Prostate gland (tissue), 2 donors: ENCODE measurements at regions not wholly inside any gene's neighbourhood (a gene's known extent, or its start where the extent isn't known, plus 50 kb on each side); places are given as distances from the start of the nearest gene placed in this dataset.

Experiments used
- POLR2A ChIP-seq: fragments of 450-650 bp; IDR thresholded peaks from one replicate; pipeline ENCODE4 v1.6.1; 2016; ENCODE audit warnings: antibody characterized with exemption, mild to moderate bottlenecking
- POLR2AphosphoS5 ChIP-seq: sonication (generic); formaldehyde crosslinking; IDR thresholded peaks from one replicate; pipeline ENCODE4 v1.6.1; 2017; ENCODE audit warnings: antibody characterized with exemption
- TF ChIP-seq, protein P1 (sequence below), 4 experiments: fragments of 200-600 bp in 2 of 4; fragments of 450-650 bp in 2 of 4; sonication (generic) in 2 of 4; IDR thresholded peaks; 1 replicate in 3 of 4; 2 replicates in 1 of 4; pipeline ENCODE4 v1.5.1; 2016 to 2019; ENCODE audit warnings: antibody characterized with exemption in 4 of 4, mild to moderate bottlenecking in 2 of 4, moderate library complexity in 2 of 4

DNA sequence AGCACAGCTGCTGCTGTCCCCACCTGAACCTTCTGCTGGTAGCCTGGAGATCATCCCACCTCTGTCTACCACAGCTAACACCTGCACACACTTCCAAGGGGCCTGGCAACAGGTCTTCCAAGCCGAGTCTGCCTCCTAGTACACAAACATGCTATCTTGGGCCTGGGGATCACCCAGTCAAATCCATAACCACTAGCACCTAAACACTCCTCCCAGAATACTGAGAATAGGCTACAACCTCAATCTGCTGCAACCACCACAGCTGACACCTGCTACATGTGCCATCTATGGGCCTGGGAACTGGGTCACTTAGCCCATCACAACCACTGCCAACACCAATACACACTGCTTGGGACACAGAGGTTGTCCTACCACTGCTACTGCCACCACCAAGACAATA lies 362.8 kb upstream of the ARPP21 start:
- TF ChIP-seq POLR2A = no peak
- TF ChIP-seq, protein P1, sequence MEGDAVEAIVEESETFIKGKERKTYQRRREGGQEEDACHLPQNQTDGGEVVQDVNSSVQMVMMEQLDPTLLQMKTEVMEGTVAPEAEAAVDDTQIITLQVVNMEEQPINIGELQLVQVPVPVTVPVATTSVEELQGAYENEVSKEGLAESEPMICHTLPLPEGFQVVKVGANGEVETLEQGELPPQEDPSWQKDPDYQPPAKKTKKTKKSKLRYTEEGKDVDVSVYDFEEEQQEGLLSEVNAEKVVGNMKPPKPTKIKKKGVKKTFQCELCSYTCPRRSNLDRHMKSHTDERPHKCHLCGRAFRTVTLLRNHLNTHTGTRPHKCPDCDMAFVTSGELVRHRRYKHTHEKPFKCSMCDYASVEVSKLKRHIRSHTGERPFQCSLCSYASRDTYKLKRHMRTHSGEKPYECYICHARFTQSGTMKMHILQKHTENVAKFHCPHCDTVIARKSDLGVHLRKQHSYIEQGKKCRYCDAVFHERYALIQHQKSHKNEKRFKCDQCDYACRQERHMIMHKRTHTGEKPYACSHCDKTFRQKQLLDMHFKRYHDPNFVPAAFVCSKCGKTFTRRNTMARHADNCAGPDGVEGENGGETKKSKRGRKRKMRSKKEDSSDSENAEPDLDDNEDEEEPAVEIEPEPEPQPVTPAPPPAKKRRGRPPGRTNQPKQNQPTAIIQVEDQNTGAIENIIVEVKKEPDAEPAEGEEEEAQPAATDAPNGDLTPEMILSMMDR (IDR thresholded peaks at IDR 0.05) = no peak
- no peak for TF ChIP-seq POLR2AphosphoS5
